GM21367 (cell line): ENCODE measurements at regions not wholly inside any gene's neighbourhood (a gene's known extent, or its start where the extent isn't known, plus 50 kb on each side); places are given as distances from the start of the nearest gene placed in this dataset.
"Not testable (repeated sequence)": the region's sequence is repeated elsewhere in the genome, so short reads cannot be mapped to it uniquely, and the experiment has no call there.

Experiments used
- ATAC-seq: cut with Tn5 transposase; IDR thresholded peaks from one replicate; pipeline ENCODE4 v1.9.1; 2021; ENCODE audit not compliant: unreplicated experiment

- ATAC-seq = no peak
These were observed 88.3 kb upstream of the ANTXRL start for GRCh38 chr10:46198516-46198915.

DNA sequence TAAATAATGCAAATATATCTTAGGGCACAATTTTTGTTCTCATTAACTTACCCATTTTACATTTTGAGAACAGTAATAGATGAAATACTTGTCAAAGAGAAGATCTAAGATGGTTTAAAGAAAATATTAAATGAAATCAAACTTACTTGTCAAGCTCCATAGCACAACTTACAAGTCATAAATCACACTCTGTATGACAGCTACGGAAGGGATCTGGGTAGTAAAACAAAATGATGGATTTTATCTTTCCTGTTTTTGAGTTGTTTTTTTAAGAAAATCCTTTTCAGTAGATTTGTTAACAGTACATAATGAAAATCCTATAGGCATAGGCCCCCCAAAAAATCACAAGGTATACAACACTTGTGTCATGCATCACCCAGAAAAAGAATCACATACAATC is 84.4 kb upstream of the ANTXRL start:
- ATAC-seq = not testable (repeated sequence)

DNA sequence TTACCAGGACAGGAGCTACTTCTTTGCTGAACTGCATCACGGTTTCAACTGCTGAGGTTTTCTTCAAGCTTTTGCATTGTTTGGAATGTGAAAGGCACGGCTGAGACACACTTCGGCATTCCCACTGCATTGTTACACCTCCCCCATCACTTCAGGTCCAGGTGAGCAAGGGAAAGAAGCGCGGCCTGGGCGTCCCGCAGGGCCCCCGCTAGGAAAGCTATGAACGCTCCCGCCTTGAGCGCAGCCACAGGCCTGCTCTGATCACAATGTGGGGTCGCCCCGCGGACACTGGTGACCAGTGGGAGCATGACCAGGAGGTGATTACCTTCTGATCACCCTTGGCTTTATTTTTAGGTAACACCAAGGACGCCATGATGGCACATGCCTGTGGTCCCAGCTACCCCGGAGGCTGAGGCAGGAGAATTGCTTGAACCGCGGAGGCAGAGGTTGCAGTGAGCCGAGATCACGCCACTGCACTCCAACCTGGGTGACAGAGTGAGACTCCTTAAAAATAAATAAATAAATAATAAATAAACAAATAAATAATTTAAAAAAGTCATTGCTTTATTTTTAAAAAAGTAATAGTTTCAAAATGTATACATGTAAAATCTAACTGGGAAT is 82.2 kb upstream of the ANTXRL start:
- not testable (repeated sequence) for ATAC-seq

GRCh38 chr10:46210427-46210826 is 76.4 kb upstream of the ANTXRL start:
- ATAC-seq = not testable (repeated sequence)

DNA sequence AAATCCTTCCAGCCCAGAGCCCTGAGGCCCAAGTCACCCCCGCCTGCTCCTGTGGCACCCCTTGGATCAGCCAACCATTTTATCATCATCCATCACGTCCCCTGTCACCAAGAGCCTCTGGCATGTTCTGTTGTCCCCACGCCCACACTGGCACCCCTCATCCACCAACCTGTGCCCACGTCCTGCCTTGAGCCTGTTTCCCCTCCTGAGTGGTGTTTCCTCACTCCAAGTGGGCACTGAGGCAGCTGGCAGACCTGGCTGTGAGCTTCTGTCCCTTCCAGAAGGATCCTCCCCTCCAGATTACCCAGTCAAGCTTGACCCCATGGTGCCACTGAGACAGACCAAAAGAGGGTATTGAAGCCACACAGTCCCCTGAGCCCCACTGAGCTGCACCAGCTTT is 71.4 kb upstream of the ANTXRL start:
- no peak for ATAC-seq

DNA sequence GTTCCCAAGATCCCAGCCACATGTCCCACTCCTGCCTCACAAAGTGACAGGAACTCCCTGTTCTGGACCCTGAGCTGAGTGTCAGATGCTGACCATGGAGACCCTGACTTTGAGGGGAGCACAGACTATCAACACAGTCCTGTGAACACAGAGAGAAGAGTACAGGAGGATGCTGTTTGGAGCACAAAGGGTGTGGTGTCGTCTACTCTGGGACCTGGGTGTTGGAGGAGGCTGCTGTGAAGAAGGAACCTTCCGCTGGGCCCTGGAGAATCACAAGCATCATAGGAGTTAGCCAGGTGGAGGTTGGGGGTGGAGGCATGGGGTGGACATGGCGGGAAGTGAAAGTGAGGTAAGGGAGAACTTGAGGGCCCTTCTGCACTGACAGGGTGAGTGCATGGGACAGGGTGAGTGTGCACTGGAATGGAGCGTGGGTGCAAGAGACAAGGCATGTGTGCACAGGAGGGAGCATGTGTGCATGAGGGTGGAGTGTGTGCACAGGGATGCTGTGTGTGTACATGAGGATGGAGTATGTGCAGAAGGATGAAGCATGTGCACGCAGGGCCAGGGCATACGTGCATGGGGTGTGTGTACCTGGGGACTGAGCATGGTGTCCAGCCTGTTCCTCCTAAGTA is 70.7 kb upstream of the ANTXRL start:
- no peak for ATAC-seq

DNA sequence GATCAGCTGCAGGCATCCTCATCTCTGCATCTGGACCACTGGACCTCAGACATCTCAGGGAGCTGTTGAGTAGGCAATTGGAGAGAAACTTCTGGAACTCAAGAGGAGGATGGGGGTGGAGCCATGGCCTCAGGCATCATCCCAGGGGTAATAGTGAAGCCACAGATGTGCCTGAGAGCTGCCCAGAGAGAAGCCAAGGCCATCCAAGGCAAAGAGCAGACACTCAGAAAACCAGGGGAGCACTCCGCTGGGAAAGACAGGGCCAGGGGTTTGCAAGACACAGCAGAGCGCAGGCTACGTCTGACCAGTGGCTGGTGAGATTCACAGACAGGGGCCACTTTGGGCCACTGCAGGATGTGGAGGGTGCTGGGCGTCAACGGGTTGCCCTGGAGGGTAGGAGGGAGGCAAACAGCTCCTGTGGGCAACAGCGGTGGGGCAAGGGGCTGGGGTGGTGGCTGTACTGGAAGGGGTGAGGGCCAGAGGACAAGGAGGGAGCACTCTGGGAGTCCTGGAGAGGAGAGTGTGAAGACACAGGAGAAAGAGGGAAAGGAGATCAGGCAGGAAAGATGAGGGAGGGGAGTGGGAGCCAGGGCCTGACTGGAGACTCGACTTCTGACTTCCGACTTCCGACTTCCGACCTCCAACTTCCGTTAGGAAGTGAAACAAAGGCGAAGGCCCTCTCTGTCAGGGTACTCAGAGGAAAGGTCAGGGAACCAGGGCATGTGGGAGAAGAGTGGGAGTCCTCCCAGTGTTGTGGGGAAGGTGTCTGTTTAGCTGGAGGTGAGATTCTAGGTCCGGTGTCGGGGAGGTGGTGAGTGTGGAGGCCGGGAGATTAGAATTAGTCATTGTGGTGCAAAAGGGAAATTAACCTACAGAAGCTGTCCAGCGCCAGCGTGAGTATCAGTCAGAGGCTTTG is 69.7 kb upstream of the ANTXRL start:
- no peak for ATAC-seq

- no peak for ATAC-seq
These were observed 68.9 kb upstream of the ANTXRL start for GRCh38 chr10:46217752-46218453.

DNA sequence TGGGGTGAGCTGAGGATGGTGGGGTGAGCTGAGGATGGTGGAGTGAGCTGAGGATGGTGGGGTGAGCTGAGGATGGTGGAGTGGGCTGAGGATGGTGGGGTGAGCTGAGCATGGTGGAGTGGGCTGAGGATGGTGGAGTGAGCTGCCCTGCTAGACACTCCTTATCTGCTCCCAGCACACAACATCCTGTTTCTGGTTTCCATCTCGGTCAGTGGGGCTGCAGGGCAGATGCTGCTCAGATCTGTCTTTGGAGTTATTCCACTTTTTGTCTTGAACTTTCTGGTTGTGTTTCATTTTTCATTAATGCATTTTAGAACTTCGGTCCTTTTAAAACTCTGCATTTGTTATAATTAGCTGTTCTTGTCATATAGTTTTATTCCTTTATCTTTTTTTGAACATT is 67.9 kb upstream of the ANTXRL start:
- ATAC-seq = no peak

DNA sequence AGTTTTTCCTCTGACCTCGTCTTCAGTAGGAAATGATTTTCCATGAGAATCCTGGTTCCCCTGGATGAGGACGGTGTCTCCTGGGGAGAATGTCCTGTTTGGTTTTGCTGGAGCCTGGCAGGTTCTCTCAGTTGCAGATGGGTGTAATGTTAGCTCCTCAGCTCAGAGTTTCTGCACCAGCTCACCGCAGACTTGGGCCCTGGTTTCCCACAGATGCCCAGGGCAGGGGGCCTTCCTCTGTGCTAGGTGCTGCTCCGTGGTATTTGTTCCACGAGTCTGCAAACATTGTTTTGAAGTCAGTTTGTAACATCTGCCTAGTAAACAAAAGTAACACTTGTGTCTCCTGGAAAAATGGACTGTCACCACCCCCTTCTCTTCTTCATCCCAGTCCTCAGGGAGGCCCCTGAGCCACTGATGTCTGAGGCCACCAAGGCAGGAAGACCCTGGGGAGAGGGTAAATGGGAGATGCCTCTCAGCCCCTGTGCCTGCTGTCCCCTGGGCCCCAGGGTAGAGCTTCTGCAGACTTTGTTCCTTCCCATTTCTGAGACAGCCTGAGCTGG is 67.3 kb upstream of the ANTXRL start:
- ATAC-seq = not testable (repeated sequence)

DNA sequence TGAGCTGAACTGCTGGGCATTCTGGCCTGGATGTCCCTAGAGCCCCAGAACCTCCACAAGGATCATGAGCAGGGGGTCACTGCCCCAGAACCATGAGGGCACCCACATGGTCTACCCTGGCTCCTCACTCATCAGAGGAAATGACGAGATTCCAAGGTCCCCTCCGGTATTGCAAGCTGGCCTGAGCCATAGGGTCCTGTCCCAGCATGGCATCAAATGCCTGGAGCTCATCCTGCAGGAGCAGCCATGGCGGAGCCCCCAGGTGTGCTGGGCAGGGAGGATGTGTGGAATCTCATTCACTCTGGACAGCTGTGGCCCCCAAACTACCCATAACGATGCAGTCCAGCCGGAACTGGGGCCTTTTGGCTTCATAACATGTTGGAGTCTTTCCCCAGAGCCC is 66.6 kb upstream of the ANTXRL start:
- no peak for ATAC-seq

DNA sequence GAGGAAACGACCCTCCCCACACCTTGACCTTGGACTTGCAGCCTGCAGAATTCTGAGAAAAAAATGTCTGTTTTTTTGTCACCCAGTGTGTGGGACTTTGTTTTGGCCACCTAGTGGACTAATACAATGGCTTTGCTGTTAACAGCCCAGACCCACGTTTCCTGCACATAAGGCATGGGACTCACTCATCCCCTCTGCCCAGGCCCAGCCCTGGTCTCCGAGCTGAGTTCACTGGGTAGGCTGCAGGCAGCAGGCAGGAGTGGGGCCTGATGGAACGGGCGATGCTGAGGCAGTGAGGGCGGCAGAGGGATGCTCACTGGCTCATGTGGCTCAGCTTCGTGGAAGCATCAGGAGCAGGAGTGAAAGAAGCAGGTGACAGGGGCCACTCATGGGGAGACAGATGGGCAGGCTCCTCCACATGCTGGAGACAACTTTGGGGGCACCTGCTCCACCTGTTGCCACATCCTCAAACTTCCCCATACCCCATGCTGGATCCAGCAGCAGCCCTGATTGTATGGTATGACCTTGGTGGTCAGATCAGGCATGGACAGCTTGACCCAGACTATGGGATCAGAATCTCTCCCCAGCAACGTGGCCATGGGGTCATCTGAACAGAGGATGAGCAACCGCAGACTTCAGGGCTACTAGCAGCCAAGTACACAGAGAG is 65.8 kb upstream of the ANTXRL start:
- ATAC-seq = no peak

- ATAC-seq = no peak
These were observed 64.3 kb upstream of the ANTXRL start for GRCh38 chr10:46222364-46222935.

- no peak for ATAC-seq
These were observed 63.7 kb upstream of the ANTXRL start for GRCh38 chr10:46223064-46223480.

DNA sequence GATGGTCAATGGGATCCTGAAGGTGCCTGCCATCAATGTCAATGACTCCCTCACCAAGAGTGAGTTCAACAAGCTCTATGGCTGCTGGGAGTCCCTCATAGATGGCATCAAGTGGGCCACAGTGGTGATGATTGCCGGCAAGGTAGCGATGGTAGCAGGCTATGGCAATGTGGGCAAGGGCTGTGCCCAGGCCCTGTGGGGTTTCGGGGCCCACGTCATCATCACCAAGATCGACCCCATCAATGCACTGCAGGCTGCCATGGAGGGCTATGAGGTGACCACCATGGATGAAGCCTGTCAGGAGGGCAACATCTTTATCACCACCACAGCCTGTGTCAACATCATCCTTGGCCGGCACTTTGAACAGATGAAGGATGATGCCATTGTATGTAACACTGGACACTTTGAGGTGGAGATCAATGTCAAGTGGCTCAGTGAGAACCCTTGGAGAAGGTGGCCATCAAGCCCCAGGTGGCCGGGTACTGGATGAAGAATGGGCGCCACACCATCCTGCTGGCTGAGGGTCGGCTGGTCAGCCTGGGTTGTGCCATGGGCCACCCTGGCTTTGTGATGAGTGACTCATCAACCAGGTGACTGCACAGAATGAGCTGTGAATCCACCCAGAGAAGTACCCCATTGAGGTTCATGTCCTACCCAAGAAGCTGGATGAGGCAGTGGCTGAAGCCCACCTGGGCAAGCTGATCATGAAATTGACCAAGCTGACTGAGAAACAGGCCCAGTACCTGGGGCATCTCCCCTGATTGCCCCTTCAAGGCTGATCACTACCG is 63.0 kb upstream of the ANTXRL start:
- no peak for ATAC-seq

DNA sequence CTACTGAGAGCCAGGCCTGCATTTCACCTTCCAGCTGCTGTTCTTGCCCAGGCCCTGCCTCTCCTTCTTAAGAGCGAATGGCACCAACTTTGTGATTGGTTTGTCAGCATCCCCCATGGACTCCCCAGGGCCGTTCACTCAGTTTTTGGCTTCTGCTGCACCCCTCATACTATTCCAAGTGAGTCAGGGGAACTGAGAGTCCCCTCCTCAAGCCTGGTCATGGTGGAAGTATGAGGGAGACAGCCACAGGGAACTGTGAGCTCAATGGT is 62.4 kb upstream of the ANTXRL start:
- ATAC-seq = no peak

DNA sequence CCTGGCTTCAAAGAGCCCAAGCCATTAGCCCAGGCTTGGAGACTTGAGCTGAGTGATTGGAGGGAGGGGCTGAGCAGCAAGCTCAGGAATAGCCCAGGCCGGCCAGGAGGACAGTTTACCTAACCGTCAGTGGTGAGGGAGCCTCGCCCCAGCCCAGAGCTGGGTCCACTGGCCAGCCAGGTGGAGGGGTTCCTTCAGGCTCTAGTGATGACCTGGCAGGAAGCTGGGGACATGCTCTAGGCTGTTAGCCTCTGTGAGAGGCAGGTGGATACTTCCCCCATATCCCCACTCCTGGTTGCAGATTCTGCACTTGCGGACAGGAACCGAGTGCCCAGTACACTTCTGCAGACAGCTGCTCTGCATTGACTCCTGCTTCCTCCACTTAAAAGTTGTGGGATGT is 61.2 kb upstream of the ANTXRL start:
- ATAC-seq = no peak

- ATAC-seq = no peak
These were observed 60.6 kb upstream of the ANTXRL start for GRCh38 chr10:46226232-46226631.

DNA sequence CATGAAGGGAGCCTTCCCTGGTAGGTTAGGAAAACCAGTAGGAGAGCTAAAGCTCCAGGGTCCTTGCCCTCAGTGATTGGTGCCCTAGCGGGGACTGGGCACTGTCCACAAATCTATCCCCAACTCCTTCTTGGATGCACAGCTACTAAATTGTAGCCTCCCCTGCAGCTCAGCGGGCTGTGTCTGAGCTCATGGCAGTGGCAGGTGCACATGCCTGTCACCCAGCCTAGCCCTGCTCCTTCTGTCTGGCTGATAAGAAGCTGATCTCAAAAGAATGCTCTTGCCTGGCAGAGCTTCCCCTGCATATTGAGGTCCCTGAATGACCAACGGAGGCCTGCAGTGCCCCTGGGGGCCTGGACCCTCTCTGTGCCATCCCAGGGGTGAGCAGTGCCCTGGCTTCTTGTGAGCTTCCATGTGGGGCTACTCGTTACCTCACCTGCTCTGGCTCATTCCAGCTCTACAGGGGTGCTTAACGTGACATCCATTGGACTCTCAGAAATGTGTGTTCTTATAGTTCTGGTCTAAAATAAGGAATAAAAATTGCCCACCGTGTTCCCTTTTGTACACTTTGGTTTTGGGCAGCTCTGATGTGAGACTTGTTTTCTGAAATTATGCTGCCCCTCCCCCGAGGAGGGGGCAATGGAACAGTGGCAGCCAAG is 59.8 kb upstream of the ANTXRL start:
- no peak for ATAC-seq
